GM12873 (cell line): ENCODE measurements at regions not wholly inside any gene's neighbourhood (a gene's known extent, or its start where the extent isn't known, plus 50 kb on each side); places are given as distances from the start of the nearest gene placed in this dataset.

ENCODE experiments used
- CTCF ChIP-seq: IDR thresholded peaks from 2 replicates; pipeline ENCODE4 v1.5.1; 2012; ENCODE audit warnings: low read depth, mild to moderate bottlenecking, moderate library complexity, low read length, control low read depth; ENCODE audit not compliant: insufficient read depth; ENCODE audit errors: missing control alignments

- no peak for TF ChIP-seq CTCF
Observed at GRCh38 chr14:103213331-103213730, 90.1 kb downstream of the TNFAIP2 start.

- no peak for TF ChIP-seq CTCF
Observed at GRCh38 chr14:103214461-103214958, 91.2 kb downstream of the TNFAIP2 start.

- no peak for TF ChIP-seq CTCF
Observed at GRCh38 chr14:103216399-103216798, 93.1 kb downstream of the TNFAIP2 start.

GRCh38 chr14:103216857-103217256 lies 93.6 kb downstream of the TNFAIP2 start:
- no peak for TF ChIP-seq CTCF

- TF ChIP-seq CTCF = no peak
Observed at GRCh38 chr14:103217538-103217937, 94.3 kb downstream of the TNFAIP2 start.

- TF ChIP-seq CTCF = no peak
Observed at GRCh38 chr14:103220134-103220981, 97.1 kb downstream of the TNFAIP2 start.

- no peak for TF ChIP-seq CTCF
Observed at GRCh38 chr14:103220982-103221641, 97.9 kb downstream of the TNFAIP2 start.
